ENCODE measurements at regions not wholly inside any gene's neighbourhood (a gene's known extent, or its start where the extent isn't known, plus 50 kb on each side); places are given as distances from the start of the nearest gene placed in this dataset.

DNA sequence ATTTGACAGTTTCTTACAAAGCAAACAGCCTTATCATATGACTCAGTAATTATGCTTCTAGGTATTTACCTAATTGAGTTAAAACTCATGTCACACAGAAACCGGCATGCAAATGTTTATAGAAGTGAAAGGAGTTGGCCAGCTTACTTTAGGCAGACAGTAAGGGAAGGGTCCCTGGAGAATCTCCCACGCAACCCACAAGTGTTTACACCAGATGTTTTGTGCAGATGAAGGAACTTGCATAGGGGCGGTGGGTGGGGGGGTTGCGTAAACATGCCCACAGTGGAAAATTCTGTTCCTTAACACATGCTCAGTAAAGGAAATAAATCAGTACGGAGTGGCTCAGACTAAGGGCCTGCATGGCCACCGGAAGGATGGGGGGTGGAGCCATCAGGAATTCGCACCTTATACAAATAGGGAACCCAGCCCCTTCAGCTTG lies 330.5 kb upstream of the AADAT start:
- TF ChIP-seq, protein P1, sequence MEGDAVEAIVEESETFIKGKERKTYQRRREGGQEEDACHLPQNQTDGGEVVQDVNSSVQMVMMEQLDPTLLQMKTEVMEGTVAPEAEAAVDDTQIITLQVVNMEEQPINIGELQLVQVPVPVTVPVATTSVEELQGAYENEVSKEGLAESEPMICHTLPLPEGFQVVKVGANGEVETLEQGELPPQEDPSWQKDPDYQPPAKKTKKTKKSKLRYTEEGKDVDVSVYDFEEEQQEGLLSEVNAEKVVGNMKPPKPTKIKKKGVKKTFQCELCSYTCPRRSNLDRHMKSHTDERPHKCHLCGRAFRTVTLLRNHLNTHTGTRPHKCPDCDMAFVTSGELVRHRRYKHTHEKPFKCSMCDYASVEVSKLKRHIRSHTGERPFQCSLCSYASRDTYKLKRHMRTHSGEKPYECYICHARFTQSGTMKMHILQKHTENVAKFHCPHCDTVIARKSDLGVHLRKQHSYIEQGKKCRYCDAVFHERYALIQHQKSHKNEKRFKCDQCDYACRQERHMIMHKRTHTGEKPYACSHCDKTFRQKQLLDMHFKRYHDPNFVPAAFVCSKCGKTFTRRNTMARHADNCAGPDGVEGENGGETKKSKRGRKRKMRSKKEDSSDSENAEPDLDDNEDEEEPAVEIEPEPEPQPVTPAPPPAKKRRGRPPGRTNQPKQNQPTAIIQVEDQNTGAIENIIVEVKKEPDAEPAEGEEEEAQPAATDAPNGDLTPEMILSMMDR (IDR thresholded peaks at IDR 0.05; ENCODE audit: poor library complexity, severe bottlenecking) = no peak
- no peak for TF ChIP-seq TAF1 (IDR thresholded peaks at IDR 0.05; ENCODE audit: low read depth)
